ENCODE measurements at regions not wholly inside any gene's neighbourhood (a gene's known extent, or its start where the extent isn't known, plus 50 kb on each side); places are given as distances from the start of the nearest gene placed in this dataset.

GRCh38 chr4:1509366-1509765, 103.1 kb upstream of the NKX1-1 start:
- Histone ChIP-seq H3K27ac (ENCODE audit: low read depth, low read length) (no peak overlapping the region), H3K9me3 (ENCODE audit: control insufficient read depth, insufficient read depth, low read length) (peaks cover 7% of the 10 kb centered on the region; the same call in 1 of the 2 replicates), H3K4me3 (ENCODE audit: low read depth, low read length) (no peak overlapping the region), H3K27me3 (ENCODE audit: control insufficient read depth, insufficient read depth, low read length) (peaks cover 38% of the 10 kb centered on the region)
- ChIA-PET CTCF (no interaction called here), POLR2A (no interaction called here)
- no peak for DNase-seq (ENCODE audit: low read depth, low spot score)
- TF ChIP-seq CTCF (IDR thresholded peaks at IDR 0.05; ENCODE audit: low read depth, low read length): no peak

- H3K27ac ChIP-seq (ENCODE audit: low read depth, low read length): no peak overlapping the region
- DNase-seq (ENCODE audit: low read depth, low spot score): no peak
- no peak for TF ChIP-seq CTCF (IDR thresholded peaks at IDR 0.05; ENCODE audit: low read depth, low read length)
- peaks cover 35% of the 10 kb centered on the region for H3K27me3 ChIP-seq (ENCODE audit: control insufficient read depth, insufficient read depth, low read length)
- ChIA-PET POLR2A (no interaction called here), CTCF (no interaction called here)
- no peak overlapping the region for H3K4me3 ChIP-seq (ENCODE audit: low read depth, low read length)
- peaks cover 13% of the 10 kb centered on the region; the same call in 1 of the 2 replicates for H3K9me3 ChIP-seq (ENCODE audit: control insufficient read depth, insufficient read depth, low read length)
Observed at GRCh38 chr4:1508161-1509160, 102.2 kb upstream of the NKX1-1 start.

- ChIA-PET POLR2A (no interaction called here), CTCF (no interaction called here)
- Histone ChIP-seq H3K27ac (ENCODE audit: low read depth, low read length) (no peak overlapping the region), H3K9me3 (ENCODE audit: control insufficient read depth, insufficient read depth, low read length) (peaks cover 13% of the 10 kb centered on the region; the same call in 1 of the 2 replicates), H3K4me3 (ENCODE audit: low read depth, low read length) (no peak overlapping the region), H3K27me3 (ENCODE audit: control insufficient read depth, insufficient read depth, low read length) (peaks cover 33% of the 10 kb centered on the region)
- no peak for TF ChIP-seq CTCF (IDR thresholded peaks at IDR 0.05; ENCODE audit: low read depth, low read length)
- no peak for DNase-seq (ENCODE audit: low read depth, low spot score)
Observed at GRCh38 chr4:1506956-1507721, 100.9 kb upstream of the NKX1-1 start.

- TF ChIP-seq CTCF (IDR thresholded peaks at IDR 0.05; ENCODE audit: low read depth, low read length): no peak
- POLR2A ChIA-PET: no interaction called here
- no peak overlapping the region for H3K4me3 ChIP-seq (ENCODE audit: low read depth, low read length)
- CTCF ChIA-PET: no interaction called here
- peaks cover 28% of the 10 kb centered on the region for H3K27me3 ChIP-seq (ENCODE audit: control insufficient read depth, insufficient read depth, low read length)
- DNase-seq (ENCODE audit: low read depth, low spot score): no peak
- peaks cover 5% of the 10 kb centered on the region; the same call in 1 of the 2 replicates for H3K9me3 ChIP-seq (ENCODE audit: control insufficient read depth, insufficient read depth, low read length)
- no peak overlapping the region for H3K27ac ChIP-seq (ENCODE audit: low read depth, low read length)
Observed at GRCh38 chr4:1505511-1506460, 99.5 kb upstream of the NKX1-1 start.

Measured in AG04450 (cell line).